GM23338 (cell line): ENCODE measurements at regions not wholly inside any gene's neighbourhood (a gene's known extent, or its start where the extent isn't known, plus 50 kb on each side); places are given as distances from the start of the nearest gene placed in this dataset.
A peak's percentile ranks its signal among the peaks of the same experiment; 100 is the strongest.

Source experiments
- ATAC-seq: fragments of 200-7000 bp; cut with Tn5 transposase; 3 replicates; pipeline ENCODE4 v1.9.1; 2020
- DNase-seq: peaks from one replicate; pipeline ENCODE4 v3.0.0-alpha.2; 2015; ENCODE audit warnings: low spot score
- H2AFZ ChIP-seq: fragments of 200-600 bp; sonication (generic); 2 replicates; pipeline ENCODE4 v1.8.0; 2016; ENCODE audit warnings: antibody characterized with exemption, mild to moderate bottlenecking, moderate library complexity
- H3F3A ChIP-seq: fragments of 200-600 bp; sonication (generic); replicated peaks from 2 replicates; pipeline ENCODE4 v1.8.0; 2017; ENCODE audit warnings: antibody characterized with exemption, mixed run types, low read depth
- H3K27ac ChIP-seq: fragments of 200-600 bp; sonication (generic); 2 replicates; pipeline ENCODE4 v1.6.1; 2016; ENCODE audit warnings: low read depth
- H3K27me3 ChIP-seq: fragments of 200-600 bp; sonication (generic); 2 replicates; pipeline ENCODE4 v1.8.0; 2016; ENCODE audit warnings: mild to moderate bottlenecking, mixed run types, moderate library complexity; ENCODE audit not compliant: insufficient read depth
- H3K36me3 ChIP-seq: fragments of 200-600 bp; sonication (generic); 2 replicates; pipeline ENCODE4 v1.8.0; 2016; ENCODE audit warnings: mild to moderate bottlenecking; ENCODE audit not compliant: insufficient read depth
- H3K4me1 ChIP-seq: fragments of 200-600 bp; sonication (generic); 2 replicates; pipeline ENCODE4 v1.8.0; 2016; ENCODE audit warnings: mild to moderate bottlenecking, moderate library complexity; ENCODE audit not compliant: insufficient read depth
- H3K4me2 ChIP-seq: fragments of 200-600 bp; sonication (generic); 2 replicates; pipeline ENCODE4 v1.7.1; 2017; ENCODE audit warnings: mixed run types
- H3K4me3 ChIP-seq: fragments of 200-600 bp; sonication (generic); 2 replicates; pipeline ENCODE4 v1.6.1; 2016; ENCODE audit warnings: mixed run types
- H3K79me2 ChIP-seq: fragments of 200-600 bp; sonication (generic); replicated peaks from 2 replicates; pipeline ENCODE4 v1.8.0; 2017; ENCODE audit warnings: mild to moderate bottlenecking; ENCODE audit not compliant: insufficient read depth
- H3K9me2 ChIP-seq: fragments of 200-600 bp; sonication (generic); 2 replicates; pipeline ENCODE4 v1.8.0; 2017; ENCODE audit not compliant: insufficient read depth
- H4K20me1 ChIP-seq: fragments of 200-600 bp; sonication (generic); replicated peaks from 2 replicates; pipeline ENCODE4 v1.8.0; 2017; ENCODE audit warnings: mild to moderate bottlenecking; ENCODE audit not compliant: insufficient read depth
- H3K27ac Mint-ChIP-seq: 2 replicates; pipeline ENCODE4 v1.8.0; 2020; ENCODE audit warnings: inconsistent platforms, mild to moderate bottlenecking, moderate library complexity, mixed read lengths
- H3K27me3 Mint-ChIP-seq: 3 replicates; pipeline ENCODE4 v1.8.0; 2022; ENCODE audit warnings: low read depth, mild to moderate bottlenecking, moderate library complexity, mixed read lengths, inconsistent platforms; ENCODE audit not compliant: insufficient read depth, poor library complexity
- H3K36me3 Mint-ChIP-seq: 3 replicates; pipeline ENCODE4 v1.8.0; 2021; ENCODE audit warnings: low read depth, mild to moderate bottlenecking, inconsistent platforms, moderate library complexity, mixed read lengths
- H3K4me1 Mint-ChIP-seq: 3 replicates; pipeline ENCODE4 v1.8.0; 2020; ENCODE audit warnings: mild to moderate bottlenecking, inconsistent platforms, mixed read lengths
- H3K4me3 Mint-ChIP-seq: 3 replicates; pipeline ENCODE4 v1.8.0; 2021; ENCODE audit warnings: moderate library complexity, mild to moderate bottlenecking, inconsistent platforms, mixed read lengths
- H3K9me3 Mint-ChIP-seq: 3 replicates; pipeline ENCODE4 v1.8.0; 2020; ENCODE audit warnings: moderate library complexity, mild to moderate bottlenecking, inconsistent platforms, mixed read lengths
- CTCF ChIP-seq, 2 experiments: fragments of 200-600 bp in 1 of 2; sonication (generic) in 1 of 2; conservative IDR thresholded peaks; 2 replicates each; pipeline versions ENCODE4 v1.5.1 to v1.6.1; 2016 to 2017; ENCODE audit warnings: antibody characterized with exemption in 2 of 2, low read depth in 2 of 2, mild to moderate bottlenecking in 2 of 2, moderate library complexity in 1 of 2
- EZH2phosphoT487 ChIP-seq: fragments of 200-600 bp; sonication (generic); IDR thresholded peaks from one replicate; pipeline ENCODE4 v1.8.1; 2018; ENCODE audit warnings: antibody characterized with exemption; ENCODE audit not compliant: unreplicated experiment
- JUNB ChIP-seq: IDR thresholded peaks from one replicate; pipeline ENCODE4 v1.6.1; 2016; ENCODE audit warnings: antibody characterized with exemption; ENCODE audit not compliant: unreplicated experiment
- NANOG ChIP-seq: IDR thresholded peaks from 2 replicates; pipeline ENCODE4 v1.6.1; 2016; ENCODE audit warnings: antibody characterized with exemption, borderline replicate concordance
- POLR2AphosphoS5 ChIP-seq: IDR thresholded peaks from 2 replicates; pipeline ENCODE4 v1.6.1; 2016; ENCODE audit warnings: antibody characterized with exemption, low read depth
- REST ChIP-seq: IDR thresholded peaks from one replicate; pipeline ENCODE4 v1.6.1; 2018; ENCODE audit warnings: antibody characterized with exemption; ENCODE audit not compliant: unreplicated experiment
- STAT1 ChIP-seq: IDR thresholded peaks from one replicate; pipeline ENCODE4 v1.6.1; 2016; ENCODE audit warnings: antibody characterized with exemption; ENCODE audit not compliant: unreplicated experiment
- ZNF331 ChIP-seq: fragments of 250-450 bp; sonication (Bioruptor Pico); IDR thresholded peaks from 2 replicates; pipeline ENCODE4 v1.5.0; 2020; ENCODE audit warnings: low read depth, mild to moderate bottlenecking, moderate library complexity
- ZNF462 ChIP-seq: fragments of 250-450 bp; sonication (Bioruptor Pico); IDR thresholded peaks from 2 replicates; pipeline ENCODE4 v1.5.0; 2020; ENCODE audit warnings: mild to moderate bottlenecking, moderate library complexity

GRCh38 chr10:78752221-78752620, 316.5 kb upstream of the ZMIZ1 start:
- no peak overlapping the region for H3K4me3 ChIP-seq
- DNase-seq: no peak
- H4K20me1 ChIP-seq: no peaks in the 10 kb centered on the region
- H3K79me2 ChIP-seq: no peaks in the 10 kb centered on the region
- no peaks in the 10 kb centered on the region for H3K9me3 Mint-ChIP-seq
- peaks cover 10% of the 10 kb centered on the region for H3K27me3 Mint-ChIP-seq
- H3K27ac Mint-ChIP-seq: no peak overlapping the region
- no peak overlapping the region for H3K4me2 ChIP-seq
- no peaks in the 10 kb centered on the region for H3K36me3 ChIP-seq
- H3K4me1 Mint-ChIP-seq: peaks cover 25% of the 10 kb centered on the region
- H3K4me1 ChIP-seq: no peaks in the 10 kb centered on the region; the same call in 1 of the 2 replicates
- H3K27me3 ChIP-seq: no peaks in the 10 kb centered on the region
- H3K9me2 ChIP-seq: peaks cover 13% of the 10 kb centered on the region
- no peak for TF ChIP-seq REST
- TF ChIP-seq NANOG: no peak
- TF ChIP-seq JUNB: no peak
- TF ChIP-seq CTCF (conservative IDR thresholded peaks at IDR 0.05; ENCODE audit: low read depth in 2 of 2): no peak
- no peak for TF ChIP-seq STAT1
- TF ChIP-seq ZNF331 (CRISPR knock-in tag): no peak
- TF ChIP-seq POLR2AphosphoS5: no peak
- no peak for TF ChIP-seq EZH2phosphoT487
- H3F3A ChIP-seq: no peaks in the 10 kb centered on the region
- no peak overlapping the region for H2AFZ ChIP-seq
- no peaks in the 10 kb centered on the region for H3K36me3 Mint-ChIP-seq
- ATAC-seq: no peak
- no peak overlapping the region for H3K27ac ChIP-seq
- H3K4me3 Mint-ChIP-seq: no peak overlapping the region

GRCh38 chr10:78752708-78753107, 316.1 kb upstream of the ZMIZ1 start:
- no peak overlapping the region for H3K4me3 ChIP-seq
- no peak overlapping the region for H3K4me2 ChIP-seq
- Mint-ChIP-seq H3K27ac (no peak overlapping the region), H3K36me3 (no peaks in the 10 kb centered on the region), H3K4me1 (peaks cover 25% of the 10 kb centered on the region), H3K4me3 (no peak overlapping the region), H3K27me3 (peaks cover 14% of the 10 kb centered on the region), H3K9me3 (no peaks in the 10 kb centered on the region)
- H4K20me1 ChIP-seq: no peaks in the 10 kb centered on the region
- no peaks in the 10 kb centered on the region for H3F3A ChIP-seq
- ATAC-seq (peak; percentile 52), DNase-seq (peak; percentile 32)
- H3K27ac ChIP-seq: no peak overlapping the region
- no peak overlapping the region for H2AFZ ChIP-seq
- peaks cover 13% of the 10 kb centered on the region for H3K9me2 ChIP-seq
- H3K36me3 ChIP-seq: no peaks in the 10 kb centered on the region
- TF ChIP-seq ZNF462 (CRISPR knock-in tag) (no peak), CTCF (conservative IDR thresholded peaks at IDR 0.05; ENCODE audit: low read depth in 2 of 2) (peak; percentile 10 to 23; a peak in 1 of 4 replicates)
- no peaks in the 10 kb centered on the region; the same call in 1 of the 2 replicates for H3K4me1 ChIP-seq
- no peaks in the 10 kb centered on the region for H3K79me2 ChIP-seq
- no peaks in the 10 kb centered on the region for H3K27me3 ChIP-seq
